HepG2 (cell line): ENCODE measurements at regions not wholly inside any gene's neighbourhood (a gene's known extent, or its start where the extent isn't known, plus 50 kb on each side); places are given as distances from the start of the nearest gene placed in this dataset.

Experiments used
- FOXJ3 ChIP-seq: sonication (generic); formaldehyde crosslinking; IDR thresholded peaks from 2 replicates; pipeline ENCODE4 v1.4.0; 2020; ENCODE audit warnings: missing genetic modification reagents, mild to moderate bottlenecking, borderline replicate concordance
- MAFK ChIP-seq, 2 experiments: IDR thresholded peaks in 1 of 2; conservative IDR thresholded peaks in 1 of 2; 2 replicates each; pipeline ENCODE4 v1.6.1; 2011; ENCODE audit warnings: improper control_type of control experiment in 2 of 2, low read length in 2 of 2
- MAZ ChIP-seq, 2 experiments: sonication (generic) in 1 of 2; formaldehyde crosslinking in 1 of 2; IDR thresholded peaks; 2 replicates each; pipeline versions ENCODE4 v1.5.0 to v1.6.1; 2012 to 2020; ENCODE audit warnings: low read depth in 2 of 2, mild to moderate bottlenecking in 2 of 2, borderline replicate concordance in 1 of 2, improper control_type of control experiment in 1 of 2, low read length in 1 of 2, missing genetic modification reagents in 1 of 2, moderate library complexity in 1 of 2
- POLR2AphosphoS5 ChIP-seq: IDR thresholded peaks from 2 replicates; pipeline ENCODE4 v1.6.1; 2012; ENCODE audit warnings: low read depth, low read length
- SOX6 ChIP-seq, 2 experiments: fragments of 450-650 bp in 1 of 2; sonication (generic) in 1 of 2; formaldehyde crosslinking in 1 of 2; IDR thresholded peaks; 2 replicates each; pipeline versions ENCODE4 v1.4.0 to v1.6.1; 2017 to 2020; ENCODE audit warnings: antibody characterized with exemption in 1 of 2, mild to moderate bottlenecking in 1 of 2, missing genetic modification reagents in 1 of 2
- ZBTB3 ChIP-seq: sonication (generic); formaldehyde crosslinking; IDR thresholded peaks from 2 replicates; pipeline ENCODE4 v1.4.0; 2020; ENCODE audit warnings: low read depth, mild to moderate bottlenecking, moderate library complexity, missing genetic modification reagents, borderline replicate concordance
- ZFP41 ChIP-seq: sonication (generic); formaldehyde crosslinking; IDR thresholded peaks from 2 replicates; pipeline ENCODE4 v1.4.0; 2020; ENCODE audit warnings: mild to moderate bottlenecking, missing genetic modification reagents, borderline replicate concordance
- ZNF101 ChIP-seq: sonication (generic); formaldehyde crosslinking; IDR thresholded peaks from 2 replicates; pipeline ENCODE4 v1.4.0; 2020; ENCODE audit warnings: mild to moderate bottlenecking, low read depth, missing genetic modification reagents, borderline replicate concordance
- ZNF143 ChIP-seq: sonication (generic); formaldehyde crosslinking; IDR thresholded peaks from 2 replicates; pipeline ENCODE4 v1.4.0; 2020; ENCODE audit warnings: missing genetic modification reagents
- TF ChIP-seq, protein P1 (sequence below): sonication (generic); formaldehyde crosslinking; IDR thresholded peaks from 2 replicates; pipeline ENCODE4 v1.5.1; 2020; ENCODE audit warnings: mild to moderate bottlenecking, missing genetic modification reagents, moderate library complexity

DNA sequence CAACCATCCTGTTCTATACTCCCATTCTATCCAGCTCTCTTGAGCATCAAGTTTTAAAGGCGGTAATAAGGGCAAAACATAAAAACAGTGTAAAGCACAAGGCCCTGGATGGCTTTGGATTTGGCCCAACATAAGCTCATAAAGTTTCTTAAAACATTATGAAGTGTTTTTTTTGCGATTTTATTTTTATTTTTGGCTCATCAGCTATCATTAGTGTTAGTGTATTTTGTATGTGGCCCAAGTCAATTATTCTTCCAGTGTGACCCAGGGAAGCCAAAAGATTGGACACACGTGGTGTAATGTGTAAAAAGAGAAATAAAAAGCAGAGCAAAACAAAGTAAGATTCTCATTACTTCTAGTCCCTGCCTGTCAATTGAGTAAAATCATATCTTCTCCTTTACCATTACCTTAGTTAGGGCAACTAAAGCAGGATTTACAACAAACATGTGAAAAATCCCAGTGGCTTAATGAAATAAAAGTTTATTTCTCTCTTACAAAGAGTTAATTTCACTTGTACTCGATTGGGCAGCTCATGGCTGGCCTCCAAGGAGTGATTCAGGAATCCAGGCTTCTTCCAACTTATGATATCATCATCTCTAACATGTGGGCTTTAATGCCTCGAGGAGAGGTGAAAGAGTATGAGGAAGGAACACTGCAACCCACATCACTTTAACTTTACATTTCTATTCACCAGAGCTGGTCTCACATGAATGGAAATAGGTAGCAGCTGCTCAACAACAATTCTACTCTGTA, 725.2 kb upstream of the SLITRK1 start:
- TF ChIP-seq SOX6 (IDR thresholded peaks at IDR 0.05): no peak
- no peak for TF ChIP-seq SOX6 (CRISPR knock-in tag; IDR thresholded peaks at IDR 0.05)
- no peak for TF ChIP-seq ZNF101 (CRISPR knock-in tag)
- no peak for TF ChIP-seq ZFP41
- TF ChIP-seq MAZ (IDR thresholded peaks at IDR 0.05; ENCODE audit: borderline replicate concordance, low read depth, low read length): no peak
- no peak for TF ChIP-seq MAZ (CRISPR knock-in tag; IDR thresholded peaks at IDR 0.05; ENCODE audit: low read depth)
- TF ChIP-seq ZBTB3 (CRISPR knock-in tag): no peak
- TF ChIP-seq, protein P1, sequence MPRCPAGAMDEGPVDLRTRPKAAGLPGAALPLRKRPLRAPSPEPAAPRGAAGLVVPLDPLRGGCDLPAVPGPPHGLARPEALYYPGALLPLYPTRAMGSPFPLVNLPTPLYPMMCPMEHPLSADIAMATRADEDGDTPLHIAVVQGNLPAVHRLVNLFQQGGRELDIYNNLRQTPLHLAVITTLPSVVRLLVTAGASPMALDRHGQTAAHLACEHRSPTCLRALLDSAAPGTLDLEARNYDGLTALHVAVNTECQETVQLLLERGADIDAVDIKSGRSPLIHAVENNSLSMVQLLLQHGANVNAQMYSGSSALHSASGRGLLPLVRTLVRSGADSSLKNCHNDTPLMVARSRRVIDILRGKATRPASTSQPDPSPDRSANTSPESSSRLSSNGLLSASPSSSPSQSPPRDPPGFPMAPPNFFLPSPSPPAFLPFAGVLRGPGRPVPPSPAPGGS (CRISPR knock-in tag): no peak
- TF ChIP-seq FOXJ3 (CRISPR knock-in tag): no peak
- TF ChIP-seq POLR2AphosphoS5: no peak
- no peak for TF ChIP-seq MAFK (conservative IDR thresholded peaks at IDR 0.05 in 1 of 2, IDR thresholded peaks at IDR 0.05 in 1 of 2; ENCODE audit: low read length in 2 of 2)
- no peak for TF ChIP-seq ZNF143 (CRISPR knock-in tag)
